ENCODE measurements at regions not wholly inside any gene's neighbourhood (a gene's known extent, or its start where the extent isn't known, plus 50 kb on each side); places are given as distances from the start of the nearest gene placed in this dataset.

DNA sequence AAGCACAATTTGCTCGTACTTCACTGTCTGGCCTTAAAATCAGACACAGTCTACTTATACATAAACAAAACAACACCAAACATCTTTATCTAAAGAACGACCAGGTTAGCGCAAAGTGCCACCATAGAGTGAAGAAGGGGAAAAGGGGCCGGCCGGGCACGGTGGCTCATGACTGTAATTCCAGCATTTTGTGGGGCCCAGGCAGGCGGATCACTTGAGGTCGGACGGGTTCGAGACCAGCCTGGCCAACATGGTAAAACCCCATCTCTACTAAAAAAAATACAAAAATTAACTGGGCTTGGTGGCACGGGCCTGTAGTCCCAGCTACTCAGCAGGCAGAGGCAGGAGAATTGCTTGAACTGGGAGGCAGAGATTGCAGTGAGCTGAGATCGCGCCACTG lies 118.5 kb upstream of the RIOK3 start:
- Mint-ChIP-seq H3K27me3 (no peaks in the 10 kb centered on the region), H3K27ac (peak overlapping the region in 1 of 2 donors; percentile 59), H3K4me3 (no peak overlapping the region), H3K9me3 (no peaks in the 10 kb centered on the region), H3K4me1 (no peaks in the 10 kb centered on the region)
- ATAC-seq (no peak), DNase-seq (no peak)

DNA sequence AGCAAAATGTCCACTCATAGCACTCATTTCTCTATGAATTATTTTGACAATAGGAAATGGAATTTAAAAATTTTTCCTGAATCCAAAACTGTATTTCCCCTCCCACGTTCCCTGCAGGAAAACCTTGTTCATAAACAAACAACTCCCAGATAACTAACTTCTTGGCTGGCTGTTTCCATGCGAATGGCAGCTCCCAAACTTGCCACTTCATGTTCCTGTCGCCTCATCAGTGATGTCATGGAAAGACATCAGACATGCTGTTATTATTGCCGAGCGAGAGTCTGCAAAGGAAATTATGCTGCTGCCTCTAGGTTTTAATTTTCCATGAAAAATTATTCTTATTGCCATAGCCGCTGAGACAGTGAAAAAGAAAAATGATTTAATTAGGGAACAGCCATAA lies 117.0 kb upstream of the RIOK3 start:
- peaks cover 5% of the 10 kb centered on the region for H3K4me1 Mint-ChIP-seq
- no peak overlapping the region for H3K4me3 Mint-ChIP-seq
- ATAC-seq, result no peak
- DNase-seq, result no peak
- H3K27me3 Mint-ChIP-seq, result no peaks in the 10 kb centered on the region
- H3K27ac Mint-ChIP-seq, result no peak overlapping the region
- H3K9me3 Mint-ChIP-seq, result no peaks in the 10 kb centered on the region

DNA sequence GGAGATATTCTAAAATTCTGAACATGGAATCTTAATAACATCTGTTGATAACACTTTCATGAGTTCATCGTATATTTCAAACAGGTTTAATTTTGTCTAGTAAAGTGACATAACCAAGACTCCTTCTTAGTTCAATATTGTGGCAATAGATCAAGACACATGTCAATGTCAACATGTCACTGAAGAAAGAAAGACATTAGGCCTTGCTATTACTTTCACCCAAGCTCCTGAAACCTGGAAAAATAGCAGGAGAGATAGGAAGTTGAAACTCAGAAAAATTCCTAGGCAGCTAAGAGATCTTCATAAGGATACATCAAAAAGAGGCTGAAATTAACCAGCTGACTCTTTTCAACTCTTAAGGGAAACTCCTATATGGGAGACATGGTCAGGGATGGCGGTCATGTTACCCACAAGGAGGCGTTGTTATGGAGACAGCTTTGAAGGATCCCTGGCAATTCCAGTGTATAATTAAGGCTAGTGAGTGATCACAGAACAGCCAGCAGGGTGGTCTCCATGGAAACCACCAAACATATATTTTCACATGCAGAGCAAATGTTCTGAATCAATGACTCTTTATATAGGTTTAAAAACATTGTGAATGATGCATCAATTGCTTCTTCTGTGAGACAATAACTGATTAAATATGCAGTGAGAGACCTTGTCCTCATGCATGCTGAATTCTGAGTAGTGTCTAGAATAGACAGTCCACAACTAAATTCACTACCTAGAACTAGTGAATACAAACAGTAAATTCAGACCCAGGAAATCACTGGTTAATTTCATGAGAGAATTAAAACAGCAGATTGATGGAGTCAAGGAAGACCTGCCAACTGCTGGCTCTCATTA lies 115.3 kb upstream of the RIOK3 start:
- Mint-ChIP-seq H3K27ac (no peak overlapping the region), H3K9me3 (no peaks in the 10 kb centered on the region), H3K27me3 (no peaks in the 10 kb centered on the region), H3K4me1 (peaks cover 12% of the 10 kb centered on the region), H3K4me3 (no peak overlapping the region)
- ATAC-seq, result no peak
- no peak for DNase-seq

DNA sequence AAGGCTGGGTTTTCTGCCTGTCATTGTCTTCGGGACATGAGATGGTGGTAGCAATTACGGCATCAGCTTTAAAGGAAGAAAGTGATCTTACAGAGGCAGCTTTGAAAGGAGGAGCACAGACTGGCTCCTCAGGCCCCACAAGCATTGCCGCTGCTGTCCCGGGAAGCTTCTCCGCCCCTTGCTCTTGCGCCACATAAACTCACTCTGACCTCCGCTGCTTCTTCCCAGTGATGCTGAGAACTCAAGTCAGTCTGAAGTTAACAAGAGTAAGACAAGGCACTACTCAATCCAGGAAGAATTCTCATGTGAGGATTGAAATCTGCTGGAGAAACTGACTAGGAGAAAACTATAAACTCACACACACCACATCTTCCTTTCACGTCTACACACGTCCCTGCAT lies 112.4 kb upstream of the RIOK3 start:
- H3K4me3 Mint-ChIP-seq, result no peak overlapping the region
- no peak for DNase-seq
- H3K9me3 Mint-ChIP-seq, result no peaks in the 10 kb centered on the region
- H3K4me1 Mint-ChIP-seq, result peaks cover 12% of the 10 kb centered on the region
- no peak for ATAC-seq
- H3K27ac Mint-ChIP-seq, result no peak overlapping the region
- no peaks in the 10 kb centered on the region for H3K27me3 Mint-ChIP-seq

DNA sequence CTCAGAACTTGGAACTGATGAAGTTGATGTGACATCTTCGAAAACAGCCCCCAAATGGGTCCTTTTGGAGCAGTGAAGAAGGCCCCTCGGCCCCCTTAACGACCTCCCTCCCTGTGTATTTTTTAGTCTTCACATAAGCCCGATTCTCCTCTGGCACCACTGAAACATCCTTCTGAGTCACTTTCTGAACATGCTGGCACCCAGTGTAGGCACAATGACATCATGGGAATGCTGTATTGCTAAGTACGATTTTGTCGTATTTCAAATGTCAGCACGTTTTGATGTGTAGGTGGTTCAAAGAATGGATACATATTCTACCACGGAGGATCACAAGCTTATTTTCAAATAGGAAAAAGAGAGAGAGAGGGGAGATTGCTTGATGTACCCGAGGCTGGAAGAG lies 111.7 kb upstream of the RIOK3 start:
- H3K4me1 Mint-ChIP-seq, result peaks cover 12% of the 10 kb centered on the region
- DNase-seq (no peak), ATAC-seq (peak; percentile 48)
- H3K27ac Mint-ChIP-seq, result peak overlapping the region in 1 of 2 donors; percentile 86
- H3K9me3 Mint-ChIP-seq, result no peaks in the 10 kb centered on the region
- peak overlapping the region in 1 of 2 donors; percentile 8 for H3K4me3 Mint-ChIP-seq
- no peaks in the 10 kb centered on the region for H3K27me3 Mint-ChIP-seq

DNA sequence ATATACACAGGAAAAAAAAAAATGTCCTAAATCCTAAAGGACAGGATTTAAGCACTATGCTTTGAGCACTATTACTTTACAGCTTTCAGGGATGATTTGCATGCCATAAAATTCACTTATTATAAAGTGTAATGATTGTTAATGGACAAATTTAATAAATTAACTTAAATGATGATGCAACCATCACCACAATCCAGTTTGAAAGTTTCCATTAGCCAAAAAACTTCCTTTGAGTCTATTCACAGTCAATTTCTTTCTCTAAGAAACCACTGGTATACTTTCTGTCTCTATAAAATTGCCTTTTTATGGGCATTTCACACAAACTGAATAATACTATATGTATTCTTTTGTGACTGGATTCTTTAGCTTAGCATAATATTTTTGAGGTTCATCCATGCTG lies 111.1 kb upstream of the RIOK3 start:
- Mint-ChIP-seq H3K9me3 (no peaks in the 10 kb centered on the region), H3K27me3 (no peaks in the 10 kb centered on the region), H3K4me3 (no peak overlapping the region), H3K27ac (no peak overlapping the region), H3K4me1 (peaks cover 12% of the 10 kb centered on the region)
- ATAC-seq (no peak), DNase-seq (no peak)

DNA sequence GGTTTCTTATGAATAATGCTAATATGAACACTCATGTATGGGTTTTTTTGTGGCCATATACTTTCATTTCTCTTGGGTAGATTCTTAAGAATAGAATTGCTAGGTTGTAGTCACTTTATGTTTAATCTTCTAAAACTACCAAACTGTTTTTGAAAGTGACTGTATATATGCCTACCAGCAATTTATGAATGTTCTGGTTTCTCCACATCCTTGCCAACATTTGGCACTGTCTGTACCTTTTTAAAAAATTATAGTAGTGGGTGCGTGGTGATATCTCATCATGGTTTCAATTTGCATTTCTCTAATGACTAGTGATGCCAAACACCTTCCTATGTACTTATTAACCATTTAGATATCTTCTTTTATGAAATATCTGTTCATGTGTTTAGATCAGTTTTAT lies 110.6 kb upstream of the RIOK3 start:
- Mint-ChIP-seq H3K27me3 (no peaks in the 10 kb centered on the region), H3K4me1 (peaks cover 12% of the 10 kb centered on the region), H3K27ac (no peak overlapping the region), H3K4me3 (no peak overlapping the region), H3K9me3 (no peaks in the 10 kb centered on the region)
- DNase-seq, result no peak
- ATAC-seq, result peak; percentile 62

DNA sequence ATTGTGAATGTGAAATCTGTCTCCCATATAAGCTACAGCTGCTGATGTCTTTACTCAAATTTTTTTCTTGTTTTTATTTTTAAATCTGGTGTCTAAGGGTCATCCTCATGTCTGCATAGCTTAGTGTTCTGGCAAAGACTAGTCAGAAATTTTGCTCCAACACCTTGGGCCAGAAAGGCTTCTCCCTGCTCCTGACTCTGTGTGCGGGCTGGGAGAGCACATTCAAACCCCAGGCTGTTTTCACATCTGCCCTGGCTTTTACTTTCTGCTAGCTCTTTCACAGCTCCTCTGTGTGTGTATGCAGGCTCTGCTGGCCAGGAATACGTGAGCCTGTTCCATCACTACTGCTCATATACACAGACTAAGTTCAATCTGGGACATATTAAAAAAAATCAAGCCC lies 102.9 kb upstream of the RIOK3 start:
- Mint-ChIP-seq H3K27me3 (no peaks in the 10 kb centered on the region), H3K4me3 (no peak overlapping the region), H3K4me1 (peaks cover 5% of the 10 kb centered on the region), H3K9me3 (peaks cover 6 to 11% of the 10 kb centered on the region in 2 donors), H3K27ac (no peak overlapping the region)
- DNase-seq, result no peak
- no peak for ATAC-seq

DNA sequence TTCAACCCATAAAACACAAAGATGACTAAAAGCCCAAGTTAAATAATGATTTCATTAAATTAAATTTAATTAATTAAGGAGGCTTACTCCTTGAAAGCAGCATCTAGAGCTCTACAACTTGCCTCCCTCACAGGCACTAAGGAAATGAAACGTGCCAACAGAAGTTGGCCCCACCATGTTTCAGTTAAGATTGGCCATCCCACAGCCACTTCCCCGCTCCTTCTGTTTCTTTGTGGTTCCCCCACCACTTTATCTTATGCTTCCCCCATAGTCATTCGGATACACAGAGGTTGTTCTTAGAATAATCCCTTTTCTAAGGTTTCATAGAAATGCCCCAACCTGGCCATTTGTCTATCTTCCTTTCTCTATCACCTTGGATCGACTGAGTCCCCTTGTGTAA lies 101.6 kb upstream of the RIOK3 start:
- no peak for DNase-seq
- Mint-ChIP-seq H3K4me3 (no peak overlapping the region), H3K9me3 (peaks cover 6 to 11% of the 10 kb centered on the region in 2 donors), H3K27ac (peak overlapping the region in 1 of 2 donors; percentile 86), H3K4me1 (peaks cover 5% of the 10 kb centered on the region), H3K27me3 (no peaks in the 10 kb centered on the region)
- ATAC-seq, result no peak

DNA sequence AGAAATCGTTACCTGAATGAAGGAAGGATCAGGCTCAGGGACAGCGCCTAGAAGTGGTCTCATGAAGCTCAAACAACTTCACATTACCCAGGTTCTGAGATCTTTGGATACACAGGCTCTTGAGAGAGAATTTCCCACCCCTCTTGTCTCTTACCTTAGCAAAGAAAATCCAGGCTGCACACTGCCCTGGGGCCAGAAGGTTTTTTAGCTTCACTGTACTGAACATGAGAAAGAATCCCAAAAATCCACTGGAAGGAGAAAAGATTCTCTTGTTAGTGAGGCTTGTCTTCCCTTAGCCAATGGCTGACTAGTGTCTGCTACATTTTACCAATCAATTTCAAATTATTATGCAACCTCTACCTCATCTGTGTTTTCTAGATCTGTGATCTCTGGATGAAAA lies 101.0 kb upstream of the RIOK3 start:
- Mint-ChIP-seq H3K27ac (no peak overlapping the region), H3K9me3 (peaks cover 6 to 11% of the 10 kb centered on the region in 2 donors), H3K4me1 (peaks cover 5% of the 10 kb centered on the region), H3K4me3 (no peak overlapping the region), H3K27me3 (no peaks in the 10 kb centered on the region)
- no peak for DNase-seq
- ATAC-seq, result no peak

DNA sequence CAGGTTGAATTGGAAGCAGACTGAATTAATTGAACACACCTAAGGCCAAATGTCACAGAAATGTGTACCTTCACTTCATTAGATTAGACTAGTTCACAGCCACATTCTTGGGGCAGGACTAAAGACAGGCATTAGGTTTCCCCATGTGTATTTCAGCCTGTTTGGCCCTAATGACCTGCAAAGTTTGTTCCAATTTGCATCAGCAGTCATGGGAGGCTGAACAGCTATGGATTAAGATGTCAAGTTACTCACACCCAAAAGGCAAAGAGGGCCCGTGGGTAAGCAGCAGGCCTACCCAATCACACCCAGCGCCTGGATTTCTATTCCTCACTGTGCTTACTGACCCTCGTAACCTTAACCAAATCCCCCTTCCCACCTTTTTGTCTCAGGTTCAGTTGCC lies 99.6 kb upstream of the RIOK3 start:
- no peaks in the 10 kb centered on the region for H3K27me3 Mint-ChIP-seq
- no peak overlapping the region for H3K4me3 Mint-ChIP-seq
- H3K9me3 Mint-ChIP-seq, result peaks cover 6 to 11% of the 10 kb centered on the region in 2 donors
- ATAC-seq, result no peak
- DNase-seq, result no peak
- H3K4me1 Mint-ChIP-seq, result peaks cover 17% of the 10 kb centered on the region
- peak overlapping the region in 1 of 2 donors; percentile 57 for H3K27ac Mint-ChIP-seq

DNA sequence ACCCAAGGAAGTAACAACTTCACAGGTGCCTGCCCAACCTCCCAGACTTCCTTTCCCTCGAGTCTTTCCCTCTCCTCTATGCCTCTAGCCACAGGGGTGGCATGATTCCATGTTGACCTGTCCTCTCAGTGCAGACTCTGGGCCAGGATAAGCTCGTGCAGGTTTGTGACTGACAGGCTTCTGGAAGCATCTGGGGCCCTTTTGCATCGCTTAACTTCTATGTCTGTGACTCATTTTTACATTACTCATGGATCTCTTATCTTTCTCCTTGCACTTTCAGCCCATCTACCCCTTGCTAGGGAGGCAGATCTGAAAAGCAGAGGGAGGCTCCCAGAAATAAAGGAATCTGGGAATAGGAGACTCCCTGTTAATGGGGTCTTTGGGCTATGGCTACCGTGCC lies 98.5 kb upstream of the RIOK3 start:
- Mint-ChIP-seq H3K4me1 (peaks cover 23% of the 10 kb centered on the region), H3K4me3 (no peak overlapping the region), H3K27ac (peak overlapping the region in 1 of 2 donors; percentile 3), H3K9me3 (peaks cover 6 to 10% of the 10 kb centered on the region in 2 donors), H3K27me3 (no peaks in the 10 kb centered on the region)
- DNase-seq (no peak), ATAC-seq (no peak)

DNA sequence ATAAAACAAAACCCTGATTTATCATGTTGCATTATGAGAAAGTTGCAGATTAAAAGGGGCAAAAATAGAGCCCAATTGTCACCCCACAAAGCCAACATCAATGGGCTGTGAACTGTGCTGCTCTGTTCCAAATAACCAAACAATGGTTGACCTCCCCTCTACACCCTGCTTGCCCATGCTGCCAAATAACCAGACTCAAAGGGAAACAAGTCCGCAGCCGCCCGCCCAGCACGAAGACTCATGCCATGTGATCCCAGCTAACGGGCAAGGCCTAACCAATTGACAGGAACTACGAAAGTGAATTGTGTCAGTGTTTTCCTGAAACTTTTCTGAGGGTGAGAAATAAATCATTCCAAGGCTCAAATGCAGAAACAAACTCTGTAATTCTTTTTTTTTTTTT lies 97.9 kb upstream of the RIOK3 start:
- Mint-ChIP-seq H3K27me3 (no peaks in the 10 kb centered on the region), H3K9me3 (peaks cover 1 to 4% of the 10 kb centered on the region in 2 donors), H3K4me1 (peaks cover 23% of the 10 kb centered on the region), H3K27ac (no peak overlapping the region), H3K4me3 (no peak overlapping the region)
- ATAC-seq, result no peak
- no peak for DNase-seq

DNA sequence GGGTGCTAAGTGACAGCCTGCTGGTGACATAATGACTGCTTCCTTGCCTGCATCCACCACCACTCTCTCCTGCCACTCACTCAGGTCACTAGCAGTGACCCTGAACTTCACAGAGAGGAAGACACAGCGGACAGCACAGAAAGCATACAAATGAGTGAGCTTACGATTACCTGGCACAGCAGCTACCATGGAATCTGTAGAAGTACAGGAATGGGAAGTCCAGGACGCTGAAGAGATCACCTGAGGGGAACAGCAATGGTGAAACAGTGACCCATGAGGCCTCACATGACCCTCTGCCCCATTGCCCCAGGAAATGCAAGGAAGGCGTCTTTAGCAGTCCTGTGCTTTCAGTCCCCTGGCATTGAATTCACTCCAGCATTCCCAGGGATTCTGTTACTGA lies 96.7 kb upstream of the RIOK3 start:
- Mint-ChIP-seq H3K9me3 (no peaks in the 10 kb centered on the region), H3K27ac (no peak overlapping the region), H3K4me3 (no peak overlapping the region), H3K27me3 (no peaks in the 10 kb centered on the region), H3K4me1 (peaks cover 23% of the 10 kb centered on the region)
- no peak for ATAC-seq
- DNase-seq, result no peak

DNA sequence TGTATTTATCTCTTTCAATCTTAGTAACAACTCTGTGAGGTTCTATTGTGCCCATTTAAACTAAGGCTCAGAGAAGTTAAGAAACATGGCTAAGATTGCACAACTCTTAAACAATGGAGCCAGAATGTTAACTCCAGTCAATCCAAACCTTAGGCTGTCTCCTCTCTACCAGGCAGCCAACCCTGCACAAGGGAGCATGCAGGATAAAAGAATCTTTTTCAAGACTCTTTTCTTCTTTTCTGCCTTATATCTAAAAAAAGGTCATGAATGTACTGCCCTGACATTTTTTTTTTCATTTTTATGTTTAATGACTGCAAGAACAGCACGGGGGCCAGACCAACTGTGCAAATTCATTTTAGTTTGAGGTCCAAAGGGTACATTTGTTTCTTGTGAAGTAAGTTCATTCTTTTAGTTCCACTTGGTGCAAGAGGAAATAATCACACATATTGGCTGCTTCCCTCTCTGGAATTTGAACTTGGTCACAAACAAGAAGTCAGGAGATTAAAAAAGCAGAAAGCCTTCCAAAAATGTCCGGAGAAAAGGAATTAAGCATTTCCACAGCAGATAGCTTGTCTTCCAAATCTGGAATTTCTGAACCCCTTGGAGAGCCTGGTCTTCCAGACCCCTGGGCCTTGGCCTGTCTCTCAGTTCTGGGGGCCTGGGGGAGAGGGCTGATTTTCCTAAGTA lies 96.0 kb upstream of the RIOK3 start:
- no peaks in the 10 kb centered on the region for H3K9me3 Mint-ChIP-seq
- no peak for ATAC-seq
- peak overlapping the region in 1 of 2 donors; percentile 6 for H3K27ac Mint-ChIP-seq
- DNase-seq, result no peak
- H3K27me3 Mint-ChIP-seq, result no peaks in the 10 kb centered on the region
- no peak overlapping the region for H3K4me3 Mint-ChIP-seq
- H3K4me1 Mint-ChIP-seq, result peaks cover 23% of the 10 kb centered on the region

DNA sequence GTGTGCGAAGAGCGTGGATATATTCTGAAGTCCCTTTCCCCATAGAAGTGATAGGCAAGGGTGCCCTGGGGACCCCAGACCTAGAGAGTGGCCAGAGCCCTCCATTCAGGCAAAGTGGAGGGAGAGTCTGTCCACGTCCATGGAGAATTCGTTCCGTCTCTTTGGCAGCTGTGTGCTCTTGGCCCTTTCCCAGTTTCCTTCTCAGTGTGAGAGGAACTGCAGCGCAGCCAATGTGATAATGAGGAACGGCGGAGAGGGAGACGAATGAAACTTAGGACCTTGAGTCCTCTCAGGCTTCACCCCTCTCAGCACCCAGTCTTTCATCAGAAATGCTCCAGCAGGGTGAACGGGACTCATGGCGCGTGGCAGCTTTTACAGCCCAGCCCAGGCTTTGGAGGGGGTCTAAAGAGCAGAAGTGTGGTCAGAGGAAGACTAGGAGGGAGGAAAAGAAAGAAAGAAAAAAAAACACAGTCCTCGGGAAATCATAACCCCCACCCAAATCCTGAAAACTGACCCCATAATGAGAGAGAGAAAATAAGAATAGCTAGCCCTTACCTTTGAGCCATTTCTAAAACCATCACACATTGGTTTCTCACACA lies 95.0 kb upstream of the RIOK3 start:
- no peaks in the 10 kb centered on the region for H3K9me3 Mint-ChIP-seq
- no peak for DNase-seq

More for the DNA sequence above, 95.0 kb upstream of the RIOK3 start:
- Mint-ChIP-seq H3K27ac (no peak overlapping the region), H3K27me3 (no peaks in the 10 kb centered on the region), H3K4me3 (peak overlapping the region in 1 of 2 donors; percentile 50), H3K4me1 (peaks cover 23% of the 10 kb centered on the region)
- ATAC-seq, result no peak

Data from stimulated activated naive CD8-positive, alpha-beta T cell treated with anti-CD3 and anti-CD28 coated beads, Interleukin-15, amount 100 ng/mL, for 72 hours (primary cell).